IMR-90 (cell line): ENCODE measurements at regions not wholly inside any gene's neighbourhood (a gene's known extent, or its start where the extent isn't known, plus 50 kb on each side); places are given as distances from the start of the nearest gene placed in this dataset.
A peak's percentile ranks its signal among the peaks of the same experiment; 100 is the strongest.

Source experiments
- ATAC-seq: fragments of 200-7000 bp; cut with Tn5 transposase; 2 replicates; pipeline ENCODE4 v1.9.1; 2020; ENCODE audit warnings: low read depth, mild to moderate bottlenecking, moderate library complexity
- BruUV-seq: library from RNA; stranded (reverse); fragments of 400-500 nt; replicated peaks from 2 replicates; lab custom pipeline; 2021; lab: Mats Ljungman, UMichigan
- CTCF ChIA-PET: fragments of 300-600 bp; formaldehyde crosslinking; extraction: SDS; loops from one replicate; lab custom pipeline; 2021; ENCODE audit warnings: antibody characterized with exemption; lab: Yijun Ruan, JAX
- POLR2A ChIA-PET: fragments of 300-600 bp; sonication (Branson Sonifier 250); formaldehyde crosslinking; loops from one replicate; lab custom pipeline; 2022; ENCODE audit warnings: antibody characterized with exemption; ENCODE audit not compliant: unreplicated experiment; lab: Charles Lee
- DNase-seq: peaks from one replicate; pipeline ENCODE4 v3.0.0; 2013
- H2AFZ ChIP-seq: replicated peaks from 2 replicates; pipeline ENCODE3; 2013; ENCODE audit warnings: low read length, mild to moderate bottlenecking; ENCODE audit not compliant: poor library complexity
- H2AK5ac ChIP-seq: 2 replicates; pipeline ENCODE4 v1.6.1; 2013; ENCODE audit warnings: low read depth, low read length, inconsistent platforms
- H2AK9ac ChIP-seq: replicated peaks from 2 replicates; pipeline ENCODE3; 2013; ENCODE audit warnings: mild to moderate bottlenecking, low read depth, low read length, moderate library complexity; ENCODE audit not compliant: poor library complexity
- H2BK120ac ChIP-seq: 2 replicates; pipeline ENCODE4 v1.6.1; 2013; ENCODE audit warnings: low read depth, low read length, inconsistent platforms
- H2BK15ac ChIP-seq: 3 replicates; pipeline ENCODE4 v1.6.1; 2013; ENCODE audit warnings: low read depth, low read length, inconsistent platforms
- H2BK20ac ChIP-seq: 2 replicates; pipeline ENCODE4 v1.6.1; 2013; ENCODE audit warnings: low read depth, mild to moderate bottlenecking, inconsistent platforms, low read length, moderate library complexity
- H2BK5ac ChIP-seq: 2 replicates; pipeline ENCODE4 v1.6.1; 2013; ENCODE audit warnings: mild to moderate bottlenecking, low read depth, low read length, inconsistent platforms; ENCODE audit not compliant: poor library complexity, severe bottlenecking
- H3K14ac ChIP-seq: replicated peaks from 2 replicates; pipeline ENCODE4 v1.6.1; 2013; ENCODE audit warnings: low read depth, low read length, inconsistent platforms
- H3K18ac ChIP-seq: 2 replicates; pipeline ENCODE4 v1.6.1; 2013; ENCODE audit warnings: low read depth, low read length, control low read depth
- H3K23ac ChIP-seq: 2 replicates; pipeline ENCODE4 v1.6.1; 2013; ENCODE audit warnings: low read depth, low read length, inconsistent platforms
- H3K27ac ChIP-seq: 2 replicates; pipeline ENCODE4 v1.5.1; 2013; ENCODE audit warnings: mild to moderate bottlenecking, control low read depth, low read length; ENCODE audit not compliant: insufficient read depth
- H3K27me3 ChIP-seq: 2 replicates; pipeline ENCODE4 v1.6.1; 2013; ENCODE audit warnings: low read length; ENCODE audit not compliant: control insufficient read depth, insufficient read depth
- H3K36me3 ChIP-seq: 2 replicates; pipeline ENCODE4 v1.6.1; 2013; ENCODE audit warnings: low read length, mixed read lengths; ENCODE audit not compliant: control insufficient read depth, insufficient read depth
- H3K4ac ChIP-seq: 2 replicates; pipeline ENCODE4 v1.6.1; 2013; ENCODE audit warnings: low read depth, low read length, inconsistent platforms
- H3K4me1 ChIP-seq: 2 replicates; pipeline ENCODE4 v1.6.1; 2013; ENCODE audit warnings: low read length, mixed read lengths; ENCODE audit not compliant: control insufficient read depth, insufficient read depth
- H3K4me2 ChIP-seq: 2 replicates; pipeline ENCODE4 v1.6.1; 2013; ENCODE audit warnings: low read depth, mild to moderate bottlenecking, control low read depth, low read length, moderate library complexity
- H3K4me3 ChIP-seq: 2 replicates; pipeline ENCODE4 v1.5.1; 2013; ENCODE audit warnings: low read depth, mild to moderate bottlenecking, control low read depth, low read length, moderate library complexity; ENCODE audit not compliant: insufficient read depth
- H3K56ac ChIP-seq: 2 replicates; pipeline ENCODE4 v1.6.1; 2013; ENCODE audit warnings: low read length, inconsistent platforms; ENCODE audit not compliant: insufficient read depth; ENCODE audit errors: extremely low read depth
- H3K79me1 ChIP-seq, 2 experiments: 2 replicates each; pipeline ENCODE4 v1.6.1; 2013; ENCODE audit warnings: low read length in 2 of 2, inconsistent platforms in 1 of 2, low read depth in 1 of 2
- H3K9ac ChIP-seq: 2 replicates; pipeline ENCODE4 v1.6.1; 2013; ENCODE audit warnings: low read depth, low read length, control low read depth
- H3K9me1 ChIP-seq: 2 replicates; pipeline ENCODE4 v1.6.1; 2013; ENCODE audit warnings: low read length, inconsistent platforms; ENCODE audit not compliant: insufficient read depth
- H3K9me3 ChIP-seq: 2 replicates; pipeline ENCODE4 v1.6.1; 2013; ENCODE audit warnings: low read length; ENCODE audit not compliant: control insufficient read depth, insufficient read depth
- H4K20me1 ChIP-seq: 2 replicates; pipeline ENCODE4 v1.6.1; 2013; ENCODE audit warnings: low read length, inconsistent platforms; ENCODE audit not compliant: insufficient read depth
- H4K5ac ChIP-seq: 2 replicates; pipeline ENCODE4 v1.6.1; 2013; ENCODE audit warnings: mild to moderate bottlenecking, low read depth, low read length, control low read depth
- H4K8ac ChIP-seq, 2 experiments: 2 replicates each; pipeline ENCODE4 v1.6.1; 2013; ENCODE audit warnings: low read depth in 2 of 2, low read length in 2 of 2, control low read depth in 1 of 2, inconsistent platforms in 1 of 2
- H4K91ac ChIP-seq: 2 replicates; pipeline ENCODE4 v1.6.1; 2013; ENCODE audit warnings: low read depth, low read length, inconsistent platforms; ENCODE audit not compliant: insufficient read depth
- BHLHE40 ChIP-seq: fragments of 150-350 bp; IDR thresholded peaks from 2 replicates; pipeline ENCODE4 v1.6.1; 2016; ENCODE audit warnings: mild to moderate bottlenecking, low read depth, low read length
- MAFK ChIP-seq: IDR thresholded peaks from 2 replicates; pipeline ENCODE4 v1.6.1; 2012; ENCODE audit warnings: low read depth, low read length, improper control_type of control experiment
- NFE2L2 ChIP-seq: fragments of 150-350 bp; IDR thresholded peaks from 2 replicates; pipeline ENCODE4 v1.6.1; 2016; ENCODE audit warnings: low read depth, mild to moderate bottlenecking, low read length
- WGBS, 2 experiments: methylation state at CpG; one replicate each; pipeline versions ENCODE4 v1.1.5 to v1.1.7; 2013; ENCODE audit warnings: missing lambda C conversion rate in 2 of 2; ENCODE audit not compliant: insufficient read length in 1 of 2; ENCODE audit errors: extremely low coverage in 2 of 2; 5-methylcytosine and 5-hydroxymethylcytosine counted together
- dilution Hi-C: fragments of 300-500 bp; cut with HindIII; formaldehyde crosslinking; loops from one replicate; pipeline ENCODE4 v1.14.3; 2018; ENCODE audit warnings: low sequenced_read_pairs; ENCODE audit not compliant: unreplicated experiment
- in situ Hi-C: fragments of 300-500 bp; cut with MboI; formaldehyde crosslinking; loops from 3 replicates; pipeline ENCODE4 v1.14.3; 2019; ENCODE audit warnings: low sequenced_read_pairs, inconsistent platforms, mixed read lengths
- intact Hi-C: fragments of 100-400 bp; cut with micrococcal nuclease; formaldehyde crosslinking; loops from 2 replicates; pipeline ENCODE4 v1.10.0; 2022
- TF ChIP-seq, protein P1 (sequence below): fragments of 150-350 bp; IDR thresholded peaks from 2 replicates; pipeline ENCODE4 v1.6.1; 2016; ENCODE audit warnings: low read depth, mild to moderate bottlenecking, low read length, moderate library complexity, borderline replicate concordance

DNA sequence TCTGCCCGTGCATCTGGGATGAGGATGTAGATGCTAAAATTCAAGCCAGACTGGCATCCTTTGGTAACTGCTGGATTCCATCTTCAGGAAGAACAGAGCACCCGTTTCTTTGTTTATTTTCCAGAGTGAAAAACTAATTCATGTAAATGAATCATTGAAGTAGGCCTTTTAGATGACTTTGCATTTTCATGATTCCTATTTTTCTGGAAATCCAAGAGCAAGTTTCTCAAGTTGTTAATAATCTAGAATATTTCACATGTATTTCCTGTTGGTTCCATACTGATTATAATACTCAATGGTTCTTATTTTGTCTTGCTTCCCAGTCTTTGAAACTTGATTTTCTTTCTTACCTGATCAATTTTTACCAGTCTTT lies 328.4 kb downstream of the LPIN1 start:
- CTCF ChIA-PET: no interaction called here
- dilution Hi-C loops: no loop called here
- in situ Hi-C loops: no loop called here

More for the DNA sequence above, 328.4 kb downstream of the LPIN1 start:
- no peak overlapping the region for H3K27ac ChIP-seq
- H3K18ac ChIP-seq: no peak overlapping the region
- no peak overlapping the region for H2BK120ac ChIP-seq
- DNase-seq (no peak), ATAC-seq (no peak)
- no peaks in the 10 kb centered on the region for H3K9me1 ChIP-seq
- no peaks in the 10 kb centered on the region for H3K9me3 ChIP-seq
- H3K4ac ChIP-seq: no peak overlapping the region
- no peak overlapping the region for H3K4me2 ChIP-seq
- H3K4me3 ChIP-seq: no peak overlapping the region
- no peak overlapping the region for H3K14ac ChIP-seq
- H3K9ac ChIP-seq: no peak overlapping the region
- no TSS peak for BruUV-seq
- POLR2A ChIA-PET: no interaction called here
- TF ChIP-seq, protein P1, sequence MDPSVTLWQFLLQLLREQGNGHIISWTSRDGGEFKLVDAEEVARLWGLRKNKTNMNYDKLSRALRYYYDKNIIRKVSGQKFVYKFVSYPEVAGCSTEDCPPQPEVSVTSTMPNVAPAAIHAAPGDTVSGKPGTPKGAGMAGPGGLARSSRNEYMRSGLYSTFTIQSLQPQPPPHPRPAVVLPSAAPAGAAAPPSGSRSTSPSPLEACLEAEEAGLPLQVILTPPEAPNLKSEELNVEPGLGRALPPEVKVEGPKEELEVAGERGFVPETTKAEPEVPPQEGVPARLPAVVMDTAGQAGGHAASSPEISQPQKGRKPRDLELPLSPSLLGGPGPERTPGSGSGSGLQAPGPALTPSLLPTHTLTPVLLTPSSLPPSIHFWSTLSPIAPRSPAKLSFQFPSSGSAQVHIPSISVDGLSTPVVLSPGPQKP: no peak
- TF ChIP-seq NFE2L2 (peak; percentile 66), BHLHE40 (no peak), MAFK (peak; percentile 73)
- no peaks in the 10 kb centered on the region for H3K36me3 ChIP-seq
- H2BK20ac ChIP-seq: no peak overlapping the region
- no peak overlapping the region for H2AK9ac ChIP-seq
- intact Hi-C loops: no loop called here
- H4K5ac ChIP-seq: no peak overlapping the region
- no peak overlapping the region for H3K23ac ChIP-seq
- H2AFZ ChIP-seq: no peak overlapping the region
- H3K27me3 ChIP-seq: no peaks in the 10 kb centered on the region
- no peak overlapping the region for H2BK15ac ChIP-seq
- no peak overlapping the region for H3K56ac ChIP-seq
- no peak overlapping the region for H2AK5ac ChIP-seq
- no peaks in the 10 kb centered on the region for H3K79me1 ChIP-seq
- no peak overlapping the region for H4K8ac ChIP-seq
- H4K20me1 ChIP-seq: no peaks in the 10 kb centered on the region
- no peak overlapping the region for H4K91ac ChIP-seq
- no CpG with 5 or more reads among the region's 2 CpGs for WGBS, 2 experiments
- H3K4me1 ChIP-seq: peaks cover 2% of the 10 kb centered on the region; the same call in 1 of the 2 replicates
- no peak overlapping the region for H2BK5ac ChIP-seq
